Neutrophil (primary cell): ENCODE measurements at regions not wholly inside any gene's neighbourhood (a gene's known extent, or its start where the extent isn't known, plus 50 kb on each side); places are given as distances from the start of the nearest gene placed in this dataset.

Experiments used
- H3K27ac ChIP-seq: fragments of 200-600 bp; sonication (generic); 2 replicates; pipeline ENCODE4 v1.5.1; 2016; ENCODE audit warnings: mild to moderate bottlenecking, moderate library complexity
- H3K27me3 ChIP-seq: fragments of 200-600 bp; sonication (generic); 2 replicates; pipeline ENCODE4 v1.6.0; 2016; ENCODE audit warnings: mild to moderate bottlenecking
- H3K36me3 ChIP-seq: fragments of 200-600 bp; sonication (generic); 2 replicates; pipeline ENCODE4 v1.5.1; 2017
- H3K4me1 ChIP-seq, 2 experiments: fragments of 200-600 bp in 1 of 2; sonication (generic) in 1 of 2; 1 replicate in 1 of 2; 2 replicates in 1 of 2; pipeline versions ENCODE4 v1.5.1 to v1.6.1; 2013 to 2016; ENCODE audit warnings: low read depth in 1 of 2, low read length in 1 of 2, mild to moderate bottlenecking in 1 of 2, moderate library complexity in 1 of 2; ENCODE audit not compliant: control insufficient read depth in 1 of 2, insufficient read depth in 1 of 2
- H3K4me3 ChIP-seq, 2 experiments: fragments of 200-600 bp in 1 of 2; sonication (generic) in 1 of 2; 1 replicate in 1 of 2; 2 replicates in 1 of 2; pipeline ENCODE4 v1.5.1; 2013 to 2016; ENCODE audit warnings: low read depth in 1 of 2, low read length in 1 of 2, mild to moderate bottlenecking in 1 of 2, moderate library complexity in 1 of 2
- H3K9me3 ChIP-seq: fragments of 200-600 bp; sonication (generic); 2 replicates; pipeline ENCODE4 v1.5.1; 2016
- TF ChIP-seq, protein P1 (sequence below): fragments of 200-600 bp; sonication (generic); IDR thresholded peaks from 2 replicates; pipeline ENCODE4 v1.5.1; 2016; ENCODE audit warnings: antibody characterized with exemption

DNA sequence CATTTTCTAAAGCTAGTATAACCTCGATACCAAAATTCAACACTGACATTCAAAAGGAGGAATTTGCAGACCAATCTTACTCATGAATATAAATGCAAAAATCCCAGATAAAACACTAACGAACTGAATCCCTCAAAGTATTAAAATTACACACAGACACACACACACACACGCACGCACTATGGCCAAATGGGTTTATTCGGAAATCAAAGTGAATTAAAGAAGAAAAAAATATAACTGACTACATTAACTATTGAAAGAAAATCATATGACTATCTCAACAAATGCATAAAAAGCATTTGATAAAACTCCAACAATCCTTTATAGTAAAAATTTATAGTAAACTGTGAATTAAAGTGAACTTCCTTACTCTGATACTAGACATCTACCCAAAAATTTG is 97.9 kb upstream of the HNRNPA3 start:
- Histone ChIP-seq H3K4me1 (no peaks in the 10 kb centered on the region), H3K27me3 (no peaks in the 10 kb centered on the region), H3K27ac (no peak overlapping the region), H3K36me3 (no peaks in the 10 kb centered on the region), H3K4me3 (no peak overlapping the region), H3K9me3 (no peaks in the 10 kb centered on the region)
- TF ChIP-seq, protein P1, sequence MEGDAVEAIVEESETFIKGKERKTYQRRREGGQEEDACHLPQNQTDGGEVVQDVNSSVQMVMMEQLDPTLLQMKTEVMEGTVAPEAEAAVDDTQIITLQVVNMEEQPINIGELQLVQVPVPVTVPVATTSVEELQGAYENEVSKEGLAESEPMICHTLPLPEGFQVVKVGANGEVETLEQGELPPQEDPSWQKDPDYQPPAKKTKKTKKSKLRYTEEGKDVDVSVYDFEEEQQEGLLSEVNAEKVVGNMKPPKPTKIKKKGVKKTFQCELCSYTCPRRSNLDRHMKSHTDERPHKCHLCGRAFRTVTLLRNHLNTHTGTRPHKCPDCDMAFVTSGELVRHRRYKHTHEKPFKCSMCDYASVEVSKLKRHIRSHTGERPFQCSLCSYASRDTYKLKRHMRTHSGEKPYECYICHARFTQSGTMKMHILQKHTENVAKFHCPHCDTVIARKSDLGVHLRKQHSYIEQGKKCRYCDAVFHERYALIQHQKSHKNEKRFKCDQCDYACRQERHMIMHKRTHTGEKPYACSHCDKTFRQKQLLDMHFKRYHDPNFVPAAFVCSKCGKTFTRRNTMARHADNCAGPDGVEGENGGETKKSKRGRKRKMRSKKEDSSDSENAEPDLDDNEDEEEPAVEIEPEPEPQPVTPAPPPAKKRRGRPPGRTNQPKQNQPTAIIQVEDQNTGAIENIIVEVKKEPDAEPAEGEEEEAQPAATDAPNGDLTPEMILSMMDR = no peak

DNA sequence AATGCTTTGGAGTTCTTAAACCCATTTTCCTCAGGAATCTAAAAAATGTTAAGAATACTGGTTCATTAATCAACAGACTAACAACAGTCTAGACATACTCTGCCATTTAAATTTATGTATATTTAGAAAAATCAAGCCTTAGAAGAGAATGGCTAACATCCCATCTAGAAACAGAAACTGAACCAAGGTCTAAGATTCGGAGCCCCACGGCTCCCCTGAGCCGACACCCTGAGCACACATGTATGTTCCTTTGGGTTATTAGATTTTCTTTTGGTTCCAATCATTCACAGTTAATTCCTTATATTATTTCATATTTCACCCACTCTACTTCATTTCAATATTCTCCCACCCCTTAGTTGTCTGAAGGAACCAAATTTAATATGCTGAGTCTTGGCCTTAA is 94.8 kb upstream of the HNRNPA3 start:
- no peak overlapping the region for H3K27ac ChIP-seq
- H3K4me1 ChIP-seq = no peaks in the 10 kb centered on the region
- no peaks in the 10 kb centered on the region for H3K9me3 ChIP-seq
- TF ChIP-seq, protein P1 = no peak
- H3K36me3 ChIP-seq = no peaks in the 10 kb centered on the region
- no peak overlapping the region for H3K4me3 ChIP-seq
- H3K27me3 ChIP-seq = no peaks in the 10 kb centered on the region

DNA sequence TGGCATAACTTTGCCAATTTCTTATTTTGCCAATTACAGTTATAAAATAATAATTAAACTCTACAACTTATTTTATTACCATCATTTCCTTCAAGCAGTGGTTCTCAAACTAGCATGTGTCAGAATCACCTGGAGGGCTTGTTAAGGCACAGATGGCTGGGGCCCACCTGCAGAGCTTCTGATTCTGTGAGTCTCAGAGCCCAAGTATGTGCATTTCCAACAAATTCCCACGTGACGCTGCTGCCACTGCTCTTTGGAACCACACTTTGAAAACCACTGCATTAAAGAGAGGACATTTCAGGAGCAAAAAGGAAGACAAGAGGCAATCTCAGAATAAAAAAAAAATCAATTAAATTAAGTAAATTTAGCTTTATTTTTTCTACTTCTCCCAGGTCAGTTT is 94.0 kb upstream of the HNRNPA3 start:
- Histone ChIP-seq H3K27me3 (no peaks in the 10 kb centered on the region), H3K36me3 (no peaks in the 10 kb centered on the region), H3K9me3 (no peaks in the 10 kb centered on the region), H3K4me1 (no peaks in the 10 kb centered on the region), H3K27ac (no peak overlapping the region), H3K4me3 (no peak overlapping the region)
- TF ChIP-seq, protein P1 = no peak

DNA sequence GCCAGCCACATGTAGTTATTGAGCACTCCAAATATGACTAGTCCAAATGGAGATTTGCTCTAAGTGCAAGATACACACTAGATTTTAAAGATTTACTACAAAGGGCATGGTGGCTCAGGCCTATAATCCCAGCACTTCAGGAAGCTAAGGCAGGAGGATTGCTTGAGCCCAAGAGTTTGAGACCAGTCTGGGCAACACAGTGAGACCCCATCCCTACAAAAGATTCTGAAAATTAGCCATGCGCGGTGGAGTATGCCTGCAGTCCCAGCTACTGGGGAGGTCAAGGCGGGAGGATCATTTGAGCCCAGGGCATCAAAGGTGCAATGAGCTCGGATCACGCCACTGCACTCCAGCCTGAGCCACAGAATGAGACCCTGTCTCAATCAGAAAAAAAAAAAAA is 93.5 kb upstream of the HNRNPA3 start:
- Histone ChIP-seq H3K36me3 (no peaks in the 10 kb centered on the region), H3K27ac (no peak overlapping the region), H3K27me3 (no peaks in the 10 kb centered on the region), H3K9me3 (no peaks in the 10 kb centered on the region), H3K4me1 (no peaks in the 10 kb centered on the region), H3K4me3 (no peak overlapping the region)
- TF ChIP-seq, protein P1 = no peak

DNA sequence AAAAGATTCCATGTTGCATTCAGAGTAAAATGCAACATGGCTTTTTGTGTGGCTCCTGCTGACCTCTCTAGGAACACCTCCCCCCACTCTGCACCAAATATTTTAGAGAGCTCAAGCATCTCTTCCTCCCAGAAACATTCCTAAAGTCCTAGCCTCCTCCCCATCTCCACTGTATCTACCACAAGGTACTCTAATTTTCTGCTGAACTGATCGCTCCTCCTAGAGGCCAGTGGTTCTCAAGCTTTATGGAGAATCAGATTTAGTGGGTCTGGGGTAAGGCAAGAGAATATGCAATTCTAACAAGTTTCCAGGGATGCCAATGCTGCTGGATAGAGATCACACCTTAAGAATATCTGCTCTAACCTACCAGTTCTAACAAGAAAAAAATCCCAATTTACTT is 89.5 kb upstream of the HNRNPA3 start:
- H3K27me3 ChIP-seq = no peaks in the 10 kb centered on the region
- H3K27ac ChIP-seq = no peak overlapping the region
- no peaks in the 10 kb centered on the region for H3K4me1 ChIP-seq
- TF ChIP-seq, protein P1 = no peak
- H3K4me3 ChIP-seq = no peak overlapping the region
- H3K36me3 ChIP-seq = no peaks in the 10 kb centered on the region
- no peaks in the 10 kb centered on the region for H3K9me3 ChIP-seq

DNA sequence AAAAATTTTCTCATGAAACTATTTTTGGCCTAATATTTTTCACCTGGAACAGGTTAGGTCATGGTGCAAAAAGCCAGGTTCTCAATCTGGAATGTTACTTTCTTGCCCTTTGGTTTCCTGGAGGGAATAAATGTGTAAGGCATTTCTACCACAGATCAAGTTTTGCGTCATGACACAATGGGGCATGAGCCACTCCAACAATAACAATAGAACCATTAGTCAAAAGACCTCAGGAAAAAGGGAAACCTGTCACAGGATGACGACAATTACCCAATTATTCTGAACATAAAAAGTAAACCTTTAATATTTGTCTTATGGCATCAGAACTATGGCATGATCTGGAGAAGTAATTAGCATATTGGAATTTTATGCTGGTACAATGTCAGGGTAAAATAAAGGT is 88.2 kb upstream of the HNRNPA3 start:
- Histone ChIP-seq H3K27me3 (no peaks in the 10 kb centered on the region), H3K4me1 (no peaks in the 10 kb centered on the region), H3K4me3 (no peak overlapping the region), H3K9me3 (no peaks in the 10 kb centered on the region), H3K27ac (no peak overlapping the region), H3K36me3 (no peaks in the 10 kb centered on the region)
- TF ChIP-seq, protein P1 = no peak
